Frontal cortex (tissue), 3 donors: ENCODE measurements at regions not wholly inside any gene's neighbourhood (a gene's known extent, or its start where the extent isn't known, plus 50 kb on each side); places are given as distances from the start of the nearest gene placed in this dataset.
"Not testable (repeated sequence)": the region's sequence is repeated elsewhere in the genome, so short reads cannot be mapped to it uniquely, and the experiment has no call there.

Experiments
- DNase-seq, 2 donors: peaks; one replicate each; pipeline ENCODE4 v3.0.0; 2012; ENCODE audit warnings: low spot score in 2 of 2
- FAIRE-seq: peaks from 2 replicates; lab custom pipeline; 2012; peaks lifted over from hg19 to GRCh38; lab: Jason Lieb, UNC
- donor health status: control.
- donor health status: control.
- donor health status: control.

DNA sequence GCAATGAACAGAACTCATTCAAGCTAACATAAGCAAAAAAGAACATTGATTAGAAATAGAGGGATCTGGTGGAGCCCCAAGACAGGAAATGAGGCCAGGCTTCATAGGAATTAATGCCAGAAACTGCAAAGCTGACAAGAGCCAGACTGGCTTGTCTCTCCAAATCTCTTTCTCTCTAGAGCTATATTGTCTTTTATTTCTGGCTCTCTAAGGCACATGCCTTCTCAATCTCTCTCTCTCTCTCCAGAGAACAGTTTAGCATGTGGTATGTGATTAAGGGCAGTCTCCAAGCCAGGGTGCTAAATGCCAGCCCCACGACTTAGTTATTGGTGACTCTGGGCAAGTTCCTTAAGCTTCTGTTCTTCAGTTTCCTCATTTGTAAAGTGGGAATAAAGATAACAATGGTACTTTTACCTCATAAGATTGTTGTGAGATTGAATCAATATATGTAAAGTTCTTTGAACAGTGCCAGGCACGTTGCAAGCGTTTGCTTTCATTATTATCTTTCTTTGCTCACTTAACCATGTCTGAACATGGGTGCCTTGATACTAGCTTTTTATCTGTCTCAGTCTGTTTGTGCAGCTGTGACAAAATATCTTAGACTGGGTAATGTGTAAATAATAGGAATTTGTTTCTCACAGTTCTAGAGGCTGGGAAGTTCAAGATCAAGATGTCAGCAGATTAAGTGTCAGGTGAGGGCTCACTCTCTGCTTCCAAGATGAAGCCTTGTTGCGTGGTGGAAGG lies 123.2 kb downstream of the BDH1 start:
- DNase-seq (no peak), FAIRE-seq (no peak)

DNA sequence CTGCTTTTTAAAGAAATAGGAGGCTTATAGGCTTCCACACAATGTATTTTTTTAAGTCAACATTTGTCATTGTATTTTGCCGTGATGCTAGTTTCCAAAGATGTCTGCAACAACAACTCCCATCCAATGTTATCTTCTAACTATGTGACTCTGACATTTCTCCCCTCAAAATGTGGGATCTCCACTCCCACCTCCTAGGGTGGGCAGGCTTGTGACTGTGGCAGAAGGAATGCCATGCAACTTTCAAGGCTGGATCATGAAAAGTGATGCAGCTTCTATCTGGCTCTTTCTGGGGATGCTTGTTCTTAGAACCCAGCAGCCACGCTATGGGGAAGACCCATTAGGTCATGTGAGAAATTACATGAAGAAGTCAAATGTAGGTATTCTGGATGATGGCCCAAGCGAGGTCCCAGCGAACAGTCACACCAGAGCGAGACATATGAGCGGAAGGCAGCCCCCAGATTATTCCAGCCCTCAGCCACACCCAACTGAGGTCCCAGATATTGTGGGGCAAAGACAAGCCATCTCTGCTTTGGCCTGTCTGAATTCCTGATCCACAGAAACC lies 124.3 kb downstream of the BDH1 start:
- FAIRE-seq = no peak
- no peak for DNase-seq

DNA sequence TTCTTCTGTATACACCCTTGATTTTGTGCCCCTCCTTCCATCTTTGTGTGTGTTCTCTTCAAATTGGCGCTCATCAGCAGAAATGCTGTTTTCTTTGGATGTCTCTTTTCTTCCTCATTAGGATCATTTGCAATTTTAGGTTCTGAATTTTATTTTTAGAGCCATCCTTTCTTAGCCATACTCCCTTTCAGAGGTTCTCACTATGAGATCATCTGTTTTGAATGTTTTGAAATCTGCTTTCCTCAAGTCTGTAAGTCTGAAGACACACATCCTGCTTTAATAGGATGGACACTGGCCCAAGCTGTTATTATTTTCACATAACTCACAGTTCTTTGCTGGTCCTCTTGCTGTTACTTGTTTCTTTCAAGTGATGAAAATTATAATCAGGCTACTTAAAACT lies 124.8 kb downstream of the BDH1 start:
- DNase-seq = no peak
- FAIRE-seq = no peak

DNA sequence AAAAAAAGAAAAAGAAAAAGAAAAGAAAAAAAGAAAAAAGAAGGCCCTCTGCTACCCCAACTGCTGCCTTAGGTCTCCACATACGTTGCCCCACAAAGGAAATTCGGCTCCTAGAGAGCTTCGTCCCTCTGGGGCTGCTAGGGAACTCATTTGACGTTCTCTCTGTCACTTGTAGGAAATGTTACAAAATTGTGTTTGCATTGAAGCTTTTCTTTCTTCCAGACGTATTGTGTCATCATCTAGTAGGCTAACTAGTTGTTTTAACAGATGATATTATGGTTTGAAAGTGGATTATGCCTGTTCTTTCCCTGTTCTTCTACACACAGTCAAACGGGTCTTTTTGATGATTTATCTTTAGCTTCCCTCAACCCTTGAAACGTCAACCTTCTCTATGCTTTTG lies 125.3 kb downstream of the BDH1 start:
- FAIRE-seq (no peak), DNase-seq (no peak)

DNA sequence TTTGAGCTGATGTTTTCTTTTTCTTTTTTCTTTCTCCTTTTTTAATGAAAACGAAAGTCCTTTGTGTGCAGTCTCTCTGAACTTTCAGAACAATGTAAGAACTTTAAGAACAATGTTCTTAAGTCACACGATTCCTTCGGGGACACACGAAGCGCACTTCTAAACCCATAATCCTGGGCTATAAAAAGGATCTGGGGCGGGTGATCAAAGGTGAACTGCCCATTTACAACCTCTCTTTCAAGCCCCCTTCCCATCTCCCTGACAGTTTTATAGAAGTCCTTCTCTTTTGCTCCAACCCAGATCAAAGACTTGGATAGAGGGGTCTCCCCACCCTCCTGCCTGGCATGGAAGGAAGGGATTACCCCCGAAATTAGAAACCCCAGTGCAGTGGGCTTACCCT lies 126.8 kb downstream of the BDH1 start:
- DNase-seq (no peak), FAIRE-seq (no peak)

DNA sequence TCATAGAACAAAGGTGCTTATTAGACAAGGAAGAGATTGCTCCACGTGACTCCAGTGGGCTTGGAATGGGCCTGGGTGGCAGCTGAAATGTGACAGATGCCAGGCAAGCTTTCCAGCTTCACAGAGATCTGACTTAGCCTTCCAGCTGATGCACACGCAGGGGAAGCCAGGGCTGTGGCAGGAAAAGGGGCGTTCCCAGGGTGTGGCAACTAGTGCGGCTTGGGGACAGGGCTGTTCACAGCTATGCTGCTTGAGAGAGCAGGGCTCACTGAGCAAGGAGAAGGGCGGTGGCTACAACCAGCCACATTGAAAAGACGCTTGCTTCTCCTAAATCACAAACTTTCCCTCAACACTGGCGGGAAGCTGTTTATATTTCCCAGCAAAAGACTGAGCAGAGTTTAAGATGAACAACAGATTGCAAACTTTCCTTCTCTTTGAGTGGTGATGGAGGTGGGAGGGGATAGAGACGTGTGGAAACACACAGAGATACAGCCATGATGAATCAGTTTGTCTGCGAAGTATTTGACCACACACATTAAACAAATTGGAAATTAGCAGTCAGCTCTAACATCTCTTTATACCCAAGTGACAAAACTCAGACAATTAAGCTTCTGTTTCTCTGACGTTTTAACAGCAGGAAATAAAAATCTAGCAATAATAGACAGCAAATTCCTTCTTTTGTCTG lies 127.5 kb downstream of the BDH1 start:
- FAIRE-seq (no peak), DNase-seq (no peak)

DNA sequence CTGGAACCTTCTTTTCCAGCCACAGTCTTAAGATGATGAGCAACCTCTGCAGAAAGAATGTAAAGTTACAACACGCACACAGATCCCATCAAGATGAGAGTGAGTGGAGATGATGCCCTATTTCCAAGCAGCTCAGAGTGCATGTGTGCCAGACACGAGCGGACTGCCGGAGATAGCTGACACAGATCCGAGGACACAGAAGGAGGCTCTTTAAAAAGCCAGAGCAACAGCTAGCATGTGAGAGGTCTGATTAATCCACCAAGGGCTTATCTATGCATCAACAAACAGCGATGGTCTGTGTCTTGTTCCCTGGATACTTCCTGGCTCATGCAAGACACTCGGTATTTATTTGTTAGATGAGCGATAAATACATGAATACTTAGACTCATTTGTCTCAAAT lies 128.6 kb upstream of the DLG1 start:
- FAIRE-seq (no peak), DNase-seq (no peak)

DNA sequence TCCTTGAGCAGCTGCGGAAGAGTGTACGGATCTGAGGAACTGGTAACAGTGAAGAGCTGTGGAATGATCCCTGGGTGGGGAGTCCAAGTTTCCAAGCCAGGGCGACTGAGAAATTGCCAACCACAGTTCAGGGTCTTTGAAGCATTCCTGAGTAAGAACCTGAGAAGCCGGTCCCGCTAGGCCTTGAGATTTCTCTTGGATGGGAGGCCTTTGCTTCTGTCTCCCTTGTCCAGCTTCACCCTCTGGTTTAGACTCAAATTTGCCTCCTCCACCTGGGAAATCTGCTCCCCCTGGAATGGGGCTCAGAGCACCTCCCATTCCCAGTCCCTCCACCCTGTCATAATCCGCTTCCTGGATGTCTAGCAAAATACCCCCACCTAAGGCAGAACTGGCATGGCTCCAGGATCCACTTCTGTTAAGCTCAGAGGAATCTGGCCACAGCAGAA lies 127.7 kb upstream of the DLG1 start:
- DNase-seq = no peak
- no peak for FAIRE-seq

DNA sequence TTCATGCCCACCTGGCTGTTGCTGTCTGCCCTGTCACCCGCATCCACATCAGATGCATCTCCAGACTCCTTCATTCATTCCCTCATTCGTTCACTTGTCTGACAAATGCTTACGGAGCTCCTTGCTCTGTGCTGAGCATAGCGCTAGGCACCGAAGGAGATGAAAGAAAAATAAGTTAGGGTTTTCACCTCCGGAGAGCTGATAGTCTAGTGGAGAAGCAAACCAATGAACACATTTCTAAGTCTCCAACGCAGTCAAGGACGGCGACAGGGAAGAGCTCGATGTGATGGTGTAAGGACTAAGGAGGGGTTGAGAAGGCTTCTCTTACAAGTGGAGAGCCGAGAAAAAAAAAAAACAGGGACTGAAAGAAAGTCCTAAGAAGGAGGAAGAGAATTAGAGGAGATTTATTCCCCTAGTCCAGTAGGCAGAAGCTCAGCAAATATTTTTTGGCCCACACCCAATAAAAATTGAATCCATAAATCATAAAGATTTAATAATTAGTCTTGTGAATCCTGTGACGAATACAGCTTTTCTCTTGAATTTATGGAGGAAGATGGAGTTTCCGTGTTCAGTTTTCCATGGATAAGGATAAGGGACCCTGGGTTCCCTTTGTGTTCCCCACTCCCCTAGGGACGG lies 127.2 kb upstream of the DLG1 start:
- DNase-seq (no peak), FAIRE-seq (no peak)

DNA sequence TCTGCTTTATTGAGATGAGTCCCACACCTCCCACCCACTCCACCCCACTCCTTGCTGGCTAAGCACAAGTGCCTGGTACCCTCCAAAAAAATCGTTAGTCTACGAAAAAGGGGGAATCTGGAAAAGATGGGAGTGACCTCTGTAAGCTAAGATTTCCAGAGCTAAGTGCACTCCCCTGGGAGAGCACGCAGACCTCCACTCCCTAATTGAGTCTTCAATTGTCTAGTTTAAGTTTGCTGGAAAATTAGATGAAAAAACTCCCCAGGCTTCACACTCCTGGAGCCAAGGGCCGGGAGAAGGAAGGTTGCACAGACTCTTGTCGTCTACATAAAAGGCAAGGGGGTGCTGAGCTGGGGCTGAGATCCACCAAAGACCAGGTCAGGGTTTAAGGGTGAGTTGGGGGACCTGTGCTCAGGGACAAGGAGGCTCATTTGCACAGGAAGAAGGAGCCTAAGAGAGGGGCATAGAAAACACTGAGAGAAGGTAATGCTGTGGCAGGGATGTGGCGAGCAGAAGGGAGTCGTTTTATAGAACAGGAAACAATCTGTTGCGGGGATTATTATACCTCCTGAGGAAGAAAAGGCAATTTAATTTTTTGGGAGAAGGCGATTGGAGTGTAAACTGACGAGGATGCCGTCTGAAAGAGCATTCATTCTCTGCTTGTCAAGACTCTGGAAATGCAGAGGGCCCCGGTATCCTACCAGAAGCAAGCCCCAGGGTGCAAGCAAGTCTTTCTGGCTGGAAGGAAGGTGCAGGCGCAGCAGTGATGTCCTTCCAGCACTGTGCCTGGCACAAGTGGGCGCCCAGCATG lies 126.5 kb upstream of the DLG1 start:
- no peak for DNase-seq
- no peak for FAIRE-seq

DNA sequence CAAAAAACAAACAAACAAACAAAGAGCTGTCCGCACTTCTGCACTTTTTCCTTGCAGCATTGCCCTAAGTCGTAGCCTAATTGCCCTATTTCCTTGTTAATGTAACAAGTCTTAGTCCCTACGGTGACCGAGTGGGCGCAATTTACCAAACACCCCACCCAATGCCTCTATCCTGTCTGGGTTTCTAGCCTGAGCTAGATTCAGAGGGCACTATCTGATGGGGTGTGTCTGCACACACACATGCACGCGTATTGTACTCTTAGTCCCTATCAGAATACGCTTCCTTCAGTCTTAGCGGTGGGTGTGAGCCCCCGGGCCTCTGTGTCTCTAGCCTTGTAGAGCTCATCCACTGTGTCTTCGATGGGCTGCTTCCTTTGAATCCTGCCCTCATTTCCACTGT lies 125.9 kb upstream of the DLG1 start:
- FAIRE-seq = no peak
- DNase-seq = no peak

DNA sequence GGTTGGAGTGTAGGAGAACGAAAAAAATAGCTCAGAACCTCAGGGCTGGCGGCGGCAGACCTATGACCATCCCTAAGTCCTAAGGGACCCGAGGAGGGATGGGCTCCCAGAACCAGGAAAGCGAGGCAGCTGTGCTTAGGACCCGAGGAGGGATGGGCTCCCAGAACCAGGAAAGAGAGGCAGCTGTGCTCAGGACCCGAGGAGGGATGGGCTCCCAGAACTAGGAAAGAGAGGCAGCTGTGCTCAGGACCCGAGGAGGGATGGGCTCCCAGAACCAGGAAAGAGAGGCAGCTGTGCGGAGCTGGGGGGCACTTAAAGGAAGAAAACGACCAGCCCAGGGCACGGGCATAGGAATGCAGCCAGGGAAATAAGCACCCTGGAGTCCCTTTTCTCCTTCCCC lies 125.0 kb upstream of the DLG1 start:
- no peak for FAIRE-seq
- DNase-seq = no peak

DNA sequence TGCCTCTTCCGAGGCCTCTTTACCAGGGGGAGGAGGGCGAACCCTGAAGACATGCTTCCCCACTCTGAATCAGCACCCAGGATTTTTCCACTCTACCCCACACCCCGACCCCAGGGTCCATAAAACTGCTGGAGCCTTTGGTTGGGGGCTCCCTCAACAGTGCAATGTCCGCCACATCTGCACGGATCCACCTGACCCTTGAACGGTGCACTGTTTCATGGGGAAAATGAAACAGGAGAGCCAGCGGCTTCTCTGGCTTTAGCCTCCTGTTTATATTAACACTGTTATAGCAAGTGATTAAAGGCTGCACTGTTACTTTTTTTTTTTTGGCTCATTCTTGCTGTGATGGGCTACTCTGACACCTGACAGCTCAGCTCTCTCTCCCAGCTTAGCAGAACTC lies 124.1 kb upstream of the DLG1 start:
- DNase-seq (no peak), FAIRE-seq (no peak)

DNA sequence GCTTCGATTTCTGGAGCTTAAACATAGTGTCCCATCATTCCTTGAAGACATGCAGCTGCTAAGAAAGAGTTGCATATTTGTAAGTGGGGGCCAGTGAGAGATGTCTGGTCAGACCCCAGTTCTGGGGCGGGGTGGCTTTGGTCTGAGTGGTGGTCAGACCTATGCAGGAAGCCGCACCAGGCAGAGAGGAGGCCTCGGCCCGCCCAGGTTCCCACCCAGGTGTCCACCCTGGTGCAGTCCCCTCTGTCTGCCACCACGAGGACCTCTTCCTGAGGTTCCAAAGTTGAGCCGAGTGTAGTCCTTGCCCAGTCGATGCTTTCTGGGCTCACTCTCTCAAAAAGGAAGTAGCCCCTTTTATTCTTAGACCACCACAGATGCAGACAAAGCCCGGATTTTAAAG lies 122.6 kb upstream of the DLG1 start:
- FAIRE-seq (no peak), DNase-seq (no peak)

DNA sequence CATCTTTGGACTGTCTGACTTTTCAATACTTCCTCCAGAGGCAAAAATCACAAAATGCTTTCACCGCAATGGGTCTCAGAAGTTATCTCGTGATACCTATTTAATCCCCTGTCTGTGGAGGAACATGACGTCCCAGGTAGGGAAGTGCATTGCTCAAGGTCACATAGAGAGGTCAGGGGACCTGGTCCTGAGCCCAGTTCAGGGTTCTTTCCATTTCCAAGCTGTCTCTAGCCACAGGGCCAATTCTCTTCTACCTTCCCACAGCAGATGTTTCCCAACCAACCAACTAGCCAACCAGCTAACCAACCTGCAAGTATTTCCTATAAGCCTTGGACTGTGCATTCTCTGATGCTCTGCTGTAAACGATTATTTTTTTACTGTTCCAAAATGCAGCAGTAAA lies 122.2 kb upstream of the DLG1 start:
- DNase-seq (no peak), FAIRE-seq (no peak)

DNA sequence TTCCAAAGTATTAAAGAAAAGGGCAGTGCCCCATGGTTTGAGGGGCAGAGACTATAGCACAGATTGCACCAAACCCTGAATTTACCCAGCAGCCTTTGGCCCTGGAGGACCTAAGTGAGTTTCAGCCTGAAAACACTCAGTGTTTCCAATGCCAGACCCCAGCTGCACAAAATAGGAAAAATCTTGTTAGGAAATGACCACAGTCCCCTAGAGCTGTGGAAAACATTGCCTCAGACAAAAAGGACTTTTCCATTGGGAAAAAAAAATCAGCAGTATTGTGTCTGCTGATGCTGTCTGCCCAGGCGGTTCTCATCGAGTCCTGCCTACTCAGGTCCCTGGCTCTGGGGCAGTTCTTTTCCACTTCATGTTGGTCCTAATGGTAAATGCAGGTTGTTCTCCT lies 121.7 kb upstream of the DLG1 start:
- no peak for FAIRE-seq
- DNase-seq = no peak

DNA sequence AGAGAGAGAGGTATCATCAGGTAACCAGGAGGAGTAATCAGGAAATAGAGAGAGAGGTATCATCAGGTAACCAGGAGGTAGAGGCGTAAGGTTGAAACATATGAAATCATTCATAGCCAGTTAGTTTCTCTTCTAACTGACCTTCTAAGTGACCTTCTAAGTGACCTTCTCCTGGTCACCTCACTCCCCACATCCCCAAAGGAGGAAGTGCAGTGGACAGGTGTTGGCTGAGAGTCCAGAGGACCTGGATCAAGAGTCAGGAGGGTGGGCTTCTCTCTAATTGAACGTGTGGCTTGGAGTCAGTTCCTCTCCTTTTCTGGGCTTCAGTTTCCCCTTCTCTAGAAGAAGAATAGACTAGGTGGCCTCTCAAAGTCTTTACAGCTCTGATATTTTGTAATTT lies 121.3 kb upstream of the DLG1 start:
- FAIRE-seq (no peak), DNase-seq (no peak)

DNA sequence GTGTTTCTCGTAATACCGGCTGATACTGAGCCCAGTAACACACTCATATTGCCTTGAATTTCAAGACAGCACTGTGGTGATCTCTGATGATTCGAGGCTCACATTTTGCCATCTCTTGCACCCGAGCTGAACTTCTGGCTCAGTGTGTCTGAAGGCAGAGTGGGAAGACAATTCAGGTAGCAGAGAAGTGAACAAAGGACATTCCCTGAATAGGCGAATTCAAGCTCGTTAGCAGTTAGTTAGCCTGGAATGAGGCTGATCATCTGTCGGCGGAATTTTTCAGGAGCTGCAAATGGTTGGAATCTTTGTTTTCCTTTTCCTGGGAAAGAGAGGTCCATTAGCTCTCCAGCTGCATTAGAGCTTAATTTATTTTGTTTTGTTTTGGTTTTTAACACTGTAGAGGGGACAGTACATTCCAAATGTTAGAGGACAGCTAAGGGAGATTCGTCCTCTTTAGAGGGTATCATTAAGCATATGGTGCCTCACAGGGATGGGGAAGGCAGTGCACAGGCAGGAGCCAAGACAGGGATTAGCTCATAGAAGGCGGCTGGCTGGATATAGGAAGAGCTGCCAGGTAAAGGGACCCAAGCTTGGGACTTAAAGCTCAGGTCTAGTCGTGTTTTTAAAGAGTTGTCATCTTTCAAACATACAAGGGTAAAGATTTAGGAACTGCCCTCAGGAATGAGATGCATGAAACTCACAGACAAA lies 119.7 kb upstream of the DLG1 start:
- DNase-seq (no peak), FAIRE-seq (no peak)

DNA sequence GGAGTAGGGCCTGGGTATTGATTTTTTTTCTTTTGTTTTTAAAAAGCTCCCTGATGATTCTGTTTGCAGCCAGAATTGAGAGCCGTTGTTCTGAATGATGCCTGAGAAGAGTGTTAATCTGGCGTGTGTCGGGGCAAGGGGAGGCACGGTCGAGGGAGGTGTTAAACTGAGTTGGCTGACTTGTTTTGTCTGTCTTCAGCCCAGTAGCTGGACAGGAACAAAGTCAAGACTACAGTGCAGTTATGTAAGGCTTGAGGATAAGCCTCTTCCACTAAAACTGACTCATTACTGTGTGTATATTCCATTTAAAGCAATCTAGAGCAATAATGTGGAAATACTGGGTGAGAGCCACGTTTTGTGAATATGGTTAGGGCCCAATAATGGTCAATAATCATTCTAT lies 119.0 kb upstream of the DLG1 start:
- FAIRE-seq = no peak
- no peak for DNase-seq

DNA sequence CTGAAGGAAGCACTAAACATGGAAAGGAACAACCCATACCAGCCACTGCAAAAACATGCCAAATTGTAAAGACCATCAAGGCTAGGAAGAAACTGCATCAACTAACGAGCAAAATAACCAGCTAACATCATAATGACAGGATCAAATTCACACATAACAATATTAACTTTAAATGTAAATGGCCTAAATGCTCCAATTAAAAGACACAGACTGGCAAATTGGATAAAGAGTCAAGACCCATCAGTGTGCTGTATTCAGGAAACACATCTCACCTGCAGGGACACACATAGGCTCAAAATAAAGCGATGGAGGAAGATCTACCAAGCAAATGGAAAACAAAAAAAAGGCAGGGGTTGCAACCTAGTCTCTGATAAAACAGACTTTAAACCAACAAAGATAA lies 113.5 kb upstream of the DLG1 start:
- DNase-seq, FAIRE-seq: not testable (repeated sequence)
